GM23338 (cell line): ENCODE measurements at regions not wholly inside any gene's neighbourhood (a gene's known extent, or its start where the extent isn't known, plus 50 kb on each side); places are given as distances from the start of the nearest gene placed in this dataset.

Experiments
- ATAC-seq: fragments of 200-7000 bp; cut with Tn5 transposase; 3 replicates; pipeline ENCODE4 v1.9.1; 2020
- DNase-seq: peaks from one replicate; pipeline ENCODE4 v3.0.0-alpha.2; 2015; ENCODE audit warnings: low spot score
- H2AFZ ChIP-seq: fragments of 200-600 bp; sonication (generic); 2 replicates; pipeline ENCODE4 v1.8.0; 2016; ENCODE audit warnings: antibody characterized with exemption, mild to moderate bottlenecking, moderate library complexity
- H3F3A ChIP-seq: fragments of 200-600 bp; sonication (generic); replicated peaks from 2 replicates; pipeline ENCODE4 v1.8.0; 2017; ENCODE audit warnings: antibody characterized with exemption, mixed run types, low read depth
- H3K27ac ChIP-seq: fragments of 200-600 bp; sonication (generic); 2 replicates; pipeline ENCODE4 v1.6.1; 2016; ENCODE audit warnings: low read depth
- H3K27me3 ChIP-seq: fragments of 200-600 bp; sonication (generic); 2 replicates; pipeline ENCODE4 v1.8.0; 2016; ENCODE audit warnings: mild to moderate bottlenecking, mixed run types, moderate library complexity; ENCODE audit not compliant: insufficient read depth
- H3K36me3 ChIP-seq: fragments of 200-600 bp; sonication (generic); 2 replicates; pipeline ENCODE4 v1.8.0; 2016; ENCODE audit warnings: mild to moderate bottlenecking; ENCODE audit not compliant: insufficient read depth
- H3K4me1 ChIP-seq: fragments of 200-600 bp; sonication (generic); 2 replicates; pipeline ENCODE4 v1.8.0; 2016; ENCODE audit warnings: mild to moderate bottlenecking, moderate library complexity; ENCODE audit not compliant: insufficient read depth
- H3K4me2 ChIP-seq: fragments of 200-600 bp; sonication (generic); 2 replicates; pipeline ENCODE4 v1.7.1; 2017; ENCODE audit warnings: mixed run types
- H3K4me3 ChIP-seq: fragments of 200-600 bp; sonication (generic); 2 replicates; pipeline ENCODE4 v1.6.1; 2016; ENCODE audit warnings: mixed run types
- H3K79me2 ChIP-seq: fragments of 200-600 bp; sonication (generic); replicated peaks from 2 replicates; pipeline ENCODE4 v1.8.0; 2017; ENCODE audit warnings: mild to moderate bottlenecking; ENCODE audit not compliant: insufficient read depth
- H3K9me2 ChIP-seq: fragments of 200-600 bp; sonication (generic); 2 replicates; pipeline ENCODE4 v1.8.0; 2017; ENCODE audit not compliant: insufficient read depth
- H4K20me1 ChIP-seq: fragments of 200-600 bp; sonication (generic); replicated peaks from 2 replicates; pipeline ENCODE4 v1.8.0; 2017; ENCODE audit warnings: mild to moderate bottlenecking; ENCODE audit not compliant: insufficient read depth
- H3K27ac Mint-ChIP-seq: 2 replicates; pipeline ENCODE4 v1.8.0; 2020; ENCODE audit warnings: inconsistent platforms, mild to moderate bottlenecking, moderate library complexity, mixed read lengths
- H3K27me3 Mint-ChIP-seq: 3 replicates; pipeline ENCODE4 v1.8.0; 2022; ENCODE audit warnings: low read depth, mild to moderate bottlenecking, moderate library complexity, mixed read lengths, inconsistent platforms; ENCODE audit not compliant: insufficient read depth, poor library complexity
- H3K36me3 Mint-ChIP-seq: 3 replicates; pipeline ENCODE4 v1.8.0; 2021; ENCODE audit warnings: low read depth, mild to moderate bottlenecking, inconsistent platforms, moderate library complexity, mixed read lengths
- H3K4me1 Mint-ChIP-seq: 3 replicates; pipeline ENCODE4 v1.8.0; 2020; ENCODE audit warnings: mild to moderate bottlenecking, inconsistent platforms, mixed read lengths
- H3K4me3 Mint-ChIP-seq: 3 replicates; pipeline ENCODE4 v1.8.0; 2021; ENCODE audit warnings: moderate library complexity, mild to moderate bottlenecking, inconsistent platforms, mixed read lengths
- H3K9me3 Mint-ChIP-seq: 3 replicates; pipeline ENCODE4 v1.8.0; 2020; ENCODE audit warnings: moderate library complexity, mild to moderate bottlenecking, inconsistent platforms, mixed read lengths
- CREB1 ChIP-seq: fragments of 250-450 bp; sonication (Bioruptor Pico); IDR thresholded peaks from 2 replicates; pipeline ENCODE4 v1.5.0; 2020; ENCODE audit warnings: low read depth, mild to moderate bottlenecking, moderate library complexity
- CTCF ChIP-seq, 2 experiments: fragments of 200-600 bp in 1 of 2; sonication (generic) in 1 of 2; conservative IDR thresholded peaks; 2 replicates each; pipeline versions ENCODE4 v1.5.1 to v1.6.1; 2016 to 2017; ENCODE audit warnings: antibody characterized with exemption in 2 of 2, low read depth in 2 of 2, mild to moderate bottlenecking in 2 of 2, moderate library complexity in 1 of 2
- ETS1 ChIP-seq: IDR thresholded peaks from 2 replicates; pipeline ENCODE4 v1.6.1; 2016; ENCODE audit warnings: antibody characterized with exemption
- EZH2 ChIP-seq: fragments of 200-600 bp; sonication (generic); IDR thresholded peaks from one replicate; pipeline ENCODE4 v1.8.0; 2017; ENCODE audit warnings: antibody characterized with exemption, mild to moderate bottlenecking, low read depth; ENCODE audit not compliant: unreplicated experiment
- EZH2phosphoT487 ChIP-seq: fragments of 200-600 bp; sonication (generic); IDR thresholded peaks from one replicate; pipeline ENCODE4 v1.8.1; 2018; ENCODE audit warnings: antibody characterized with exemption; ENCODE audit not compliant: unreplicated experiment
- JUNB ChIP-seq: IDR thresholded peaks from one replicate; pipeline ENCODE4 v1.6.1; 2016; ENCODE audit warnings: antibody characterized with exemption; ENCODE audit not compliant: unreplicated experiment
- NANOG ChIP-seq: IDR thresholded peaks from 2 replicates; pipeline ENCODE4 v1.6.1; 2016; ENCODE audit warnings: antibody characterized with exemption, borderline replicate concordance
- POLR2AphosphoS5 ChIP-seq: IDR thresholded peaks from 2 replicates; pipeline ENCODE4 v1.6.1; 2016; ENCODE audit warnings: antibody characterized with exemption, low read depth
- REST ChIP-seq: IDR thresholded peaks from one replicate; pipeline ENCODE4 v1.6.1; 2018; ENCODE audit warnings: antibody characterized with exemption; ENCODE audit not compliant: unreplicated experiment
- STAT1 ChIP-seq: IDR thresholded peaks from one replicate; pipeline ENCODE4 v1.6.1; 2016; ENCODE audit warnings: antibody characterized with exemption; ENCODE audit not compliant: unreplicated experiment
- ZNF114 ChIP-seq: fragments of 250-450 bp; sonication (Bioruptor Pico); IDR thresholded peaks from 2 replicates; pipeline ENCODE4 v1.5.0; 2020; ENCODE audit warnings: mild to moderate bottlenecking, moderate library complexity
- ZNF331 ChIP-seq: fragments of 250-450 bp; sonication (Bioruptor Pico); IDR thresholded peaks from 2 replicates; pipeline ENCODE4 v1.5.0; 2020; ENCODE audit warnings: low read depth, mild to moderate bottlenecking, moderate library complexity
- ZNF462 ChIP-seq: fragments of 250-450 bp; sonication (Bioruptor Pico); IDR thresholded peaks from 2 replicates; pipeline ENCODE4 v1.5.0; 2020; ENCODE audit warnings: mild to moderate bottlenecking, moderate library complexity

- DNase-seq (no peak), ATAC-seq (no peak)
- H3K27me3 Mint-ChIP-seq, result peaks cover 8% of the 10 kb centered on the region
- H3K4me1 ChIP-seq, result no peaks in the 10 kb centered on the region
- no peak overlapping the region for H3K4me3 ChIP-seq
- H3K4me1 Mint-ChIP-seq, result no peaks in the 10 kb centered on the region; the same call in 2 of the 3 replicates
- H3K9me2 ChIP-seq, result peaks cover 3% of the 10 kb centered on the region; the same call in 1 of the 2 replicates
- H3K79me2 ChIP-seq, result no peaks in the 10 kb centered on the region
- H3K4me2 ChIP-seq, result no peak overlapping the region
- no peaks in the 10 kb centered on the region for H3K36me3 ChIP-seq
- H3K27me3 ChIP-seq, result no peaks in the 10 kb centered on the region
- TF ChIP-seq EZH2phosphoT487 (no peak), ZNF114 (CRISPR knock-in tag) (no peak), CTCF (conservative IDR thresholded peaks at IDR 0.05; ENCODE audit: low read depth in 2 of 2) (no peak), EZH2 (no peak), ZNF462 (CRISPR knock-in tag) (no peak), STAT1 (no peak), NANOG (no peak), CREB1 (CRISPR knock-in tag) (no peak), ETS1 (no peak), REST (no peak), POLR2AphosphoS5 (no peak), JUNB (no peak), ZNF331 (CRISPR knock-in tag) (no peak)
- no peaks in the 10 kb centered on the region for H3F3A ChIP-seq
- no peaks in the 10 kb centered on the region; the same call in 2 of the 3 replicates for H3K9me3 Mint-ChIP-seq
- no peak overlapping the region for H3K4me3 Mint-ChIP-seq
- H3K36me3 Mint-ChIP-seq, result no peaks in the 10 kb centered on the region
- H2AFZ ChIP-seq, result no peak overlapping the region
- no peak overlapping the region for H3K27ac Mint-ChIP-seq
- H3K27ac ChIP-seq, result no peak overlapping the region
- no peaks in the 10 kb centered on the region for H4K20me1 ChIP-seq
These were observed 314.7 kb upstream of the ZNF32 start for GRCh38 chr10:43963379-43963778.
